AG20443 (cell line): ENCODE measurements at regions not wholly inside any gene's neighbourhood (a gene's known extent, or its start where the extent isn't known, plus 50 kb on each side); places are given as distances from the start of the nearest gene placed in this dataset.
"Not testable (repeated sequence)": the region's sequence is repeated elsewhere in the genome, so short reads cannot be mapped to it uniquely, and the experiment has no call there.

Source experiments
- DNase-seq: peaks from one replicate; pipeline ENCODE4 v3.0.0; 2012; ENCODE audit warnings: low spot score, mixed read lengths

GRCh38 chr15:25067725-25068309 lies 113.0 kb downstream of the SNRPN start:
- no peak for DNase-seq

- DNase-seq, result no peak
These were observed 113.9 kb downstream of the SNRPN start for GRCh38 chr15:25068696-25069095.

GRCh38 chr15:25070353-25070963 lies 115.7 kb downstream of the SNRPN start:
- no peak for DNase-seq

- no peak for DNase-seq
These were observed 118.2 kb downstream of the SNRPN start for GRCh38 chr15:25072857-25073476.

- no peak for DNase-seq
These were observed 132.3 kb downstream of the SNRPN start for GRCh38 chr15:25087137-25087536.

- DNase-seq, result no peak
These were observed 133.5 kb downstream of the SNRPN start for GRCh38 chr15:25088261-25088790.

- no peak for DNase-seq
These were observed 134.8 kb downstream of the SNRPN start for GRCh38 chr15:25089577-25089976.

GRCh38 chr15:25090073-25090733 lies 135.4 kb downstream of the SNRPN start:
- DNase-seq, result no peak

- no peak for DNase-seq
These were observed 136.8 kb downstream of the SNRPN start for GRCh38 chr15:25091421-25092158.

GRCh38 chr15:25092661-25093060 lies 137.9 kb downstream of the SNRPN start:
- DNase-seq, result no peak

- DNase-seq, result no peak
These were observed 138.8 kb downstream of the SNRPN start for GRCh38 chr15:25093455-25094029.

GRCh38 chr15:25094066-25094465 lies 139.3 kb downstream of the SNRPN start:
- no peak for DNase-seq

GRCh38 chr15:25094519-25094918 lies 139.7 kb downstream of the SNRPN start:
- no peak for DNase-seq

GRCh38 chr15:25095179-25095578 lies 140.4 kb downstream of the SNRPN start:
- DNase-seq, result no peak

GRCh38 chr15:25099966-25100365 lies 145.2 kb downstream of the SNRPN start:
- DNase-seq, result not testable (repeated sequence)

- DNase-seq, result no peak
These were observed 151.4 kb downstream of the SNRPN start for GRCh38 chr15:25106209-25106608.

- DNase-seq, result no peak
These were observed 179.0 kb downstream of the SNRPN start for GRCh38 chr15:25133804-25134203.

- DNase-seq, result no peak
These were observed 179.8 kb downstream of the SNRPN start for GRCh38 chr15:25134546-25134945.

GRCh38 chr15:25136119-25136518 lies 181.3 kb downstream of the SNRPN start:
- DNase-seq, result peak; percentile 8

- no peak for DNase-seq
These were observed 182.2 kb downstream of the SNRPN start for GRCh38 chr15:25137013-25137412.

- DNase-seq, result no peak
These were observed 214.5 kb downstream of the SNRPN start for GRCh38 chr15:25169318-25169717.
